Psoas muscle (tissue), 7 donors: ENCODE measurements at regions not wholly inside any gene's neighbourhood (a gene's known extent, or its start where the extent isn't known, plus 50 kb on each side); places are given as distances from the start of the nearest gene placed in this dataset.

Source experiments
- ATAC-seq, 4 donors: fragments of 200-7000 bp; cut with Tn5 transposase; one replicate each; pipeline ENCODE4 v1.9.1; 2020; ENCODE audit warnings: moderate library complexity in 3 of 4, mild to moderate bottlenecking in 2 of 4
- DNase-seq, 2 donors: peaks; one replicate each; pipeline ENCODE4 v3.0.0-alpha.2; 2020
- H3K27ac ChIP-seq: fragments of 200-600 bp; one replicate; pipeline ENCODE4 v1.8.0; 2022
- H3K27me3 ChIP-seq, 3 donors: fragments of 200-600 bp in 1 of 3; one replicate each; pipeline versions ENCODE4 v1.6.1 to v1.8.0; 2013 to 2022; ENCODE audit warnings: low read length in 2 of 3, mild to moderate bottlenecking in 2 of 3, moderate library complexity in 1 of 3; ENCODE audit not compliant: insufficient read depth in 3 of 3
- H3K36me3 ChIP-seq, 2 donors: fragments of 200-600 bp in 1 of 2; one replicate each; pipeline versions ENCODE4 v1.6.1 to v1.8.0; 2013 to 2022; ENCODE audit warnings: low read depth in 1 of 2, mild to moderate bottlenecking in 1 of 2, moderate library complexity in 1 of 2; ENCODE audit not compliant: insufficient read depth in 1 of 2
- H3K4me1 ChIP-seq: fragments of 200-600 bp; one replicate; pipeline ENCODE4 v1.8.0; 2022
- H3K4me3 ChIP-seq: fragments of 200-600 bp; one replicate; pipeline ENCODE4 v1.8.0; 2022; ENCODE audit warnings: mild to moderate bottlenecking
- H3K9me3 ChIP-seq: fragments of 200-600 bp; one replicate; pipeline ENCODE4 v1.8.0; 2022
- WGBS, 3 donors: extraction: QIAGEN DNeasy Blood & Tissue Kit; methylation state at CpG; one replicate each; pipeline versions ENCODE4 v1.1.6 to v1.1.7; 2013; 5-methylcytosine and 5-hydroxymethylcytosine counted together
- intact Hi-C, 2 donors: fragments of 100-400 bp; cut with DNase I; formaldehyde crosslinking; loops; one replicate each; pipeline versions ENCODE4 v1.11.0 to v1.14.2; 2022
- TF ChIP-seq, protein P1 (sequence below): fragments of 200-600 bp; IDR thresholded peaks from one replicate; pipeline ENCODE4 v1.8.0; 2022; ENCODE audit warnings: antibody characterized with exemption
- donor health status: healthy with polysubstance abuse.
- donor health status: DM: no; HTN: no; CAD: no; lungs with moderate emphysema.
- donor health status: Bipolar disorder and iron deficiency.
- donor health status: healthy.
- donor health status: DM: yes; HTN: yes; CAD: no.
- donor health status: DM: no; HTN: no; CAD: no.
- donor health status: DM: yes; HTN: yes; CAD: no.

DNA sequence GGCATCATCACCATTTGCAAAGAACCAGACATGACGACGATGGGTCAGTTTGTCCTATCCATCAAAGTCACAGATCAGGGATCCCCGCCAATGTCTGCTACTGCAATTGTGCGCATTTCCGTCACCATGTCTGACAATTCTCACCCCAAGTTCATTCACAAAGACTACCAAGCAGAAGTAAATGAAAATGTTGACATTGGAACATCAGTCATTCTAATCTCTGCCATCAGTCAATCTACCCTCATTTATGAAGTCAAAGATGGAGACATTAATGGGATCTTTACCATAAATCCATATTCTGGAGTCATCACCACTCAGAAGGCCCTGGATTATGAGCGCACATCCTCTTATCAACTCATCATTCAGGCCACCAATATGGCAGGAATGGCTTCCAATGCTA lies 171.6 kb upstream of the MTNR1B start:
- Histone ChIP-seq H3K4me1 (no peaks in the 10 kb centered on the region), H3K27me3 (no peaks in the 10 kb centered on the region), H3K4me3 (no peak overlapping the region), H3K36me3 (no peaks in the 10 kb centered on the region), H3K9me3 (no peaks in the 10 kb centered on the region), H3K27ac (no peak overlapping the region)
- ATAC-seq: no peak
- intact Hi-C loops: no loop called here
- no peak for DNase-seq
- TF ChIP-seq, protein P1, sequence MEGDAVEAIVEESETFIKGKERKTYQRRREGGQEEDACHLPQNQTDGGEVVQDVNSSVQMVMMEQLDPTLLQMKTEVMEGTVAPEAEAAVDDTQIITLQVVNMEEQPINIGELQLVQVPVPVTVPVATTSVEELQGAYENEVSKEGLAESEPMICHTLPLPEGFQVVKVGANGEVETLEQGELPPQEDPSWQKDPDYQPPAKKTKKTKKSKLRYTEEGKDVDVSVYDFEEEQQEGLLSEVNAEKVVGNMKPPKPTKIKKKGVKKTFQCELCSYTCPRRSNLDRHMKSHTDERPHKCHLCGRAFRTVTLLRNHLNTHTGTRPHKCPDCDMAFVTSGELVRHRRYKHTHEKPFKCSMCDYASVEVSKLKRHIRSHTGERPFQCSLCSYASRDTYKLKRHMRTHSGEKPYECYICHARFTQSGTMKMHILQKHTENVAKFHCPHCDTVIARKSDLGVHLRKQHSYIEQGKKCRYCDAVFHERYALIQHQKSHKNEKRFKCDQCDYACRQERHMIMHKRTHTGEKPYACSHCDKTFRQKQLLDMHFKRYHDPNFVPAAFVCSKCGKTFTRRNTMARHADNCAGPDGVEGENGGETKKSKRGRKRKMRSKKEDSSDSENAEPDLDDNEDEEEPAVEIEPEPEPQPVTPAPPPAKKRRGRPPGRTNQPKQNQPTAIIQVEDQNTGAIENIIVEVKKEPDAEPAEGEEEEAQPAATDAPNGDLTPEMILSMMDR: no peak
- WGBS, 3 donors: 94 to 96% (median 95%) methylated on average over 6 of the region's 6 CpGs

DNA sequence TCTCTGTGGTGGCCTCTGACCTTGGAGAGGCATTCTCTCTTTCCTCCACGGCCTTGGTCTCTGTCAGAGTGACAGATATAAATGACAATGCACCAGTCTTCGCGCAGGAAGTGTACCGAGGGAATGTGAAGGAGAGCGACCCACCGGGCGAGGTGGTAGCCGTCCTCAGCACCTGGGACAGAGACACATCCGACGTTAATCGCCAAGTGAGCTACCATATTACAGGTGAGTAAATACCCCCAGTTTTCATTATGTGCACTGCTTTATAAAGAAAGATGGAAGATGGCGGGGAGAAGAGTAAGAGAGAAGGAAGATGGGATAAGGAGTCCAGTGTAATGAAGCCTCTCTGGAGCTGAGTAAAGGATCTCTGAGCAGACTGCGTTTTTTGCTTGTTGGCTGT lies 167.8 kb upstream of the MTNR1B start:
- Histone ChIP-seq H3K4me3 (no peak overlapping the region), H3K27me3 (no peaks in the 10 kb centered on the region), H3K4me1 (no peaks in the 10 kb centered on the region), H3K9me3 (no peaks in the 10 kb centered on the region), H3K36me3 (no peaks in the 10 kb centered on the region), H3K27ac (no peak overlapping the region)
- TF ChIP-seq, protein P1: no peak
- 82 to 86% (median 84%) methylated on average over 13 of the region's 13 CpGs for WGBS, 3 donors
- no peak for DNase-seq
- no peak for ATAC-seq
- intact Hi-C loops: no loop called here

DNA sequence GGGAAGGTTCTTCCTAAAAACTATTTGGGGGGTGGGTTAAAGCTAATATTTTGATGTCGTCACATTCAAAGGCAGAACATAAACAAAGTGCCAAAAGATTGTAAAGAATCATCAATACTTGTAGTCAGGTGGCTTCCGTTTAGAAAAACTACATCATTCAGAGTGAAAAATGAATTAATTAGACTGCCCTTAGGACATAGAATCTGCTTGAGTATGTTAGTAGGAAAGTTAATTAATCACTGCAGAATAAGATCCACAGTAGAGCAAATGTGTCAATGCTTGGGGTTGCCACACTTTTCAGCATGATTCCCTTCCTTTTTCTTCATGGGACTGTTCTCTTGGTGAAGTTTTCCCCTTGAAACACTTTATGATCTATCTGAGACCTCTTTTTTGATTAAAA lies 166.8 kb upstream of the MTNR1B start:
- TF ChIP-seq, protein P1: no peak
- ATAC-seq: no peak
- Histone ChIP-seq H3K27ac (no peak overlapping the region), H3K36me3 (no peaks in the 10 kb centered on the region), H3K27me3 (no peaks in the 10 kb centered on the region), H3K4me3 (no peak overlapping the region), H3K4me1 (no peaks in the 10 kb centered on the region), H3K9me3 (no peaks in the 10 kb centered on the region)
- WGBS, 3 donors: 80 to 89% (median 83%) methylated on average over 2 of the region's 2 CpGs
- DNase-seq: no peak
- intact Hi-C loops: no loop called here

DNA sequence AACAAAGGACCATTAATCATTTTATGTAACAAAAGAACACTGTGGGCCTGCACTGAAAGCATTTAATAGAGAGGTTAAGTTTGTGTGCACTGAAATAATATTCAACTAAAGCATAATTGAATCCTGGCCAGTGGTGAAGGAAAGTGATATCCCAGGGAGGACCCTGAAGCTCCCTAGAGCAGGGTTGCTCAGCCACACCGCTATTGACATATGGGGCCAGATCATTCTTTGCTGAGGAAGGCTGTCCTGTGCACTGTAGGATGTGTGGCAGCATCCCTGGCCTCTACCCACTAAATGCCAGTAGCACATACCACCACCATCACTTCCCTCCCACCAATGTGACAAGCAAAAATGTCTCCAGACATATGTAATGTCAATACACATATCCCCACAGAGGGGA lies 166.1 kb upstream of the MTNR1B start:
- no peak for DNase-seq
- TF ChIP-seq, protein P1: no peak
- no peaks in the 10 kb centered on the region for H3K4me1 ChIP-seq
- H3K36me3 ChIP-seq: no peaks in the 10 kb centered on the region
- no peaks in the 10 kb centered on the region for H3K27me3 ChIP-seq
- H3K9me3 ChIP-seq: no peaks in the 10 kb centered on the region
- H3K27ac ChIP-seq: no peak overlapping the region
- H3K4me3 ChIP-seq: no peak overlapping the region
- intact Hi-C loops: no loop called here
- no peak for ATAC-seq
- 62 to 81% (median 74%) methylated on average over 1 of the region's 1 CpG for WGBS, 3 donors

DNA sequence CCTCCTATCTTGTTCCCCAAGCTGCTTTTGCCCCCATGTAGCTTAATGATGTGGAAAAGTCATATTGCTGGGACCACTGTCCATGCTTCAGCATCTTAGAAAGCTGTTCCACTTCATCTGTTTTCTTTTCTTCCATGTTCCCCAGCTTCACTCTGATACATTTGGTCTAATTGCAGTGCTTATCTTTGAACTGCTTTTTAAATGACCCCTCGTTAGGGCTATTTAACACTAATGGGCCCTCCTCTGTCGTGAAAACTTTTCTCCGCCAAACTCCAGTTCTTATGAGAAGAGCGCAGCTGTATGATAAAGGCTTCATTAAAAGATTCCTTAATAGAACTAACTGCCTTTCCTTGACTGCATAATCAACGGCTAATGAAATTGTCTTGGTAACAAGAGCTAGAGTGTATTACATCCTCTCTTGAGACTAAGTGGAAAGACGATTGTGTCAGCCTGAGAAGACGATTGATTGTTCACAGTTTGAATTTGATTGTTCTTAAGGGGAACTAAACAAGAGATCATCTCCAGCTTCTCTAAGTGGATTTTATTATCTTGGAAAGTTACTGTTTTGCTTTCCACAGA lies 165.0 kb upstream of the MTNR1B start:
- WGBS, 3 donors: 61 to 63% (median 62%) methylated on average over 7 of the region's 7 CpGs
- TF ChIP-seq, protein P1: no peak
- DNase-seq (no peak), ATAC-seq (no peak)
- H3K4me3 ChIP-seq: no peak overlapping the region
- H3K27me3 ChIP-seq: no peaks in the 10 kb centered on the region
- H3K27ac ChIP-seq: no peak overlapping the region
- H3K4me1 ChIP-seq: no peaks in the 10 kb centered on the region
- no peaks in the 10 kb centered on the region for H3K9me3 ChIP-seq
- no peaks in the 10 kb centered on the region for H3K36me3 ChIP-seq
- intact Hi-C loops: no loop called here
